Liver (tissue), 8 donors: ENCODE measurements at regions not wholly inside any gene's neighbourhood (a gene's known extent, or its start where the extent isn't known, plus 50 kb on each side); places are given as distances from the start of the nearest gene placed in this dataset.

Experiments
- DNase-seq: peaks from one replicate; pipeline ENCODE4 v3.0.0-alpha.2; 2017; ENCODE audit warnings: low spot score
- H3K27ac ChIP-seq, 2 donors: one replicate each; pipeline ENCODE4 v1.7.0; 2013; ENCODE audit warnings: inconsistent platforms in 2 of 2, low read length in 2 of 2, control low read depth in 1 of 2, low read depth in 1 of 2, mild to moderate bottlenecking in 1 of 2
- H3K27me3 ChIP-seq, 4 donors: one replicate each; pipeline versions ENCODE4 v1.6.1 to v1.7.0; 2013; ENCODE audit warnings: low read length in 3 of 4, inconsistent platforms in 1 of 4, mild to moderate bottlenecking in 1 of 4, moderate library complexity in 1 of 4; ENCODE audit not compliant: control insufficient read depth in 4 of 4, insufficient read depth in 4 of 4
- H3K36me3 ChIP-seq, 4 donors: one replicate each; pipeline versions ENCODE4 v1.6.1 to v1.7.0; 2013; ENCODE audit warnings: low read length in 3 of 4, mild to moderate bottlenecking in 3 of 4, low read depth in 1 of 4, moderate library complexity in 1 of 4; ENCODE audit not compliant: control insufficient read depth in 4 of 4, insufficient read depth in 3 of 4
- H3K4me1 ChIP-seq, 4 donors: one replicate each; pipeline versions ENCODE4 v1.6.1 to v1.7.0; 2013; ENCODE audit warnings: low read length in 3 of 4, mild to moderate bottlenecking in 3 of 4, moderate library complexity in 1 of 4; ENCODE audit not compliant: control insufficient read depth in 4 of 4, insufficient read depth in 4 of 4
- H3K4me3 ChIP-seq, 3 donors: one replicate each; pipeline versions ENCODE4 v1.6.1 to v1.7.0; 2013; ENCODE audit warnings: low read length in 3 of 3, control low read depth in 1 of 3, low read depth in 1 of 3, mild to moderate bottlenecking in 1 of 3
- H3K9ac ChIP-seq, 2 donors: one replicate each; pipeline ENCODE4 v1.7.0; 2013; ENCODE audit warnings: low read length in 2 of 2, mild to moderate bottlenecking in 2 of 2, moderate library complexity in 2 of 2, control low read depth in 1 of 2, low read depth in 1 of 2
- H3K9me3 ChIP-seq, 4 donors: one replicate each; pipeline versions ENCODE4 v1.6.1 to v1.7.0; 2013; ENCODE audit warnings: low read length in 3 of 4; ENCODE audit not compliant: control insufficient read depth in 4 of 4
- EGR1 ChIP-seq, 2 donors: IDR thresholded peaks; 2 replicates each; pipeline ENCODE4 v1.6.1; 2016 to 2018; ENCODE audit warnings: antibody characterized with exemption in 2 of 2, low read depth in 2 of 2
- FOXA1 ChIP-seq: IDR thresholded peaks from 2 replicates; pipeline ENCODE4 v1.6.1; 2016; ENCODE audit warnings: antibody characterized with exemption
- FOXA2 ChIP-seq: IDR thresholded peaks from 2 replicates; pipeline ENCODE4 v1.6.1; 2016; ENCODE audit warnings: antibody characterized with exemption
- GABPA ChIP-seq, 2 donors: IDR thresholded peaks in 1 of 2; conservative IDR thresholded peaks in 1 of 2; 2 replicates each; pipeline ENCODE4 v1.6.1; 2016; ENCODE audit warnings: antibody characterized with exemption in 2 of 2, mild to moderate bottlenecking in 1 of 2, moderate library complexity in 1 of 2
- HNF4A ChIP-seq, 2 donors: conservative IDR thresholded peaks; 2 replicates each; pipeline ENCODE4 v1.6.1; 2016; ENCODE audit warnings: antibody characterized with exemption in 2 of 2, mild to moderate bottlenecking in 2 of 2
- HNF4G ChIP-seq: IDR thresholded peaks from 2 replicates; pipeline ENCODE4 v1.6.1; 2016; ENCODE audit warnings: antibody characterized with exemption
- JUND ChIP-seq, 2 donors: IDR thresholded peaks; 2 replicates each; pipeline ENCODE4 v1.6.1; 2016; ENCODE audit warnings: antibody characterized with exemption in 2 of 2
- RAD21 ChIP-seq, 2 donors: IDR thresholded peaks; 2 replicates each; pipeline ENCODE4 v1.6.1; 2016; ENCODE audit warnings: antibody characterized with exemption in 2 of 2, mild to moderate bottlenecking in 2 of 2
- RXRA ChIP-seq, 2 donors: IDR thresholded peaks; 2 replicates each; pipeline ENCODE4 v1.6.1; 2017 to 2018; ENCODE audit warnings: antibody characterized with exemption in 2 of 2, mild to moderate bottlenecking in 1 of 2
- SP1 ChIP-seq: IDR thresholded peaks from 2 replicates; pipeline ENCODE4 v1.6.1; 2018; ENCODE audit warnings: antibody characterized with exemption, mild to moderate bottlenecking
- TAF1 ChIP-seq: conservative IDR thresholded peaks from 2 replicates; pipeline ENCODE4 v1.6.1; 2016; ENCODE audit warnings: antibody characterized with exemption, mild to moderate bottlenecking
- YY1 ChIP-seq: IDR thresholded peaks from 2 replicates; pipeline ENCODE4 v1.6.1; 2016; ENCODE audit warnings: antibody characterized with exemption, mild to moderate bottlenecking
- WGBS: extraction: QIAGEN DNeasy Blood & Tissue Kit; methylation state at CpG from one replicate; pipeline ENCODE4 v1.1.7; 2013; 5-methylcytosine and 5-hydroxymethylcytosine counted together
- TF ChIP-seq, protein P1 (sequence below): fragments of 150-350 bp; IDR thresholded peaks from 2 replicates; pipeline ENCODE4 v1.5.1; 2017; ENCODE audit warnings: improper control_type of control experiment, low read depth, low read length; ENCODE audit not compliant: missing input control
- TF ChIP-seq, protein P2 (sequence below): IDR thresholded peaks from 2 replicates; pipeline ENCODE4 v1.6.1; 2016; ENCODE audit warnings: antibody characterized with exemption
- TF ChIP-seq, protein P3 (sequence below): IDR thresholded peaks from 2 replicates; pipeline ENCODE4 v1.6.1; 2016; ENCODE audit warnings: antibody characterized with exemption, mild to moderate bottlenecking
- donor health status: healthy.
- donor health status: healthy.
- donor health status: healthy.
- donor health status: healthy.
- donor health status: healthy.

DNA sequence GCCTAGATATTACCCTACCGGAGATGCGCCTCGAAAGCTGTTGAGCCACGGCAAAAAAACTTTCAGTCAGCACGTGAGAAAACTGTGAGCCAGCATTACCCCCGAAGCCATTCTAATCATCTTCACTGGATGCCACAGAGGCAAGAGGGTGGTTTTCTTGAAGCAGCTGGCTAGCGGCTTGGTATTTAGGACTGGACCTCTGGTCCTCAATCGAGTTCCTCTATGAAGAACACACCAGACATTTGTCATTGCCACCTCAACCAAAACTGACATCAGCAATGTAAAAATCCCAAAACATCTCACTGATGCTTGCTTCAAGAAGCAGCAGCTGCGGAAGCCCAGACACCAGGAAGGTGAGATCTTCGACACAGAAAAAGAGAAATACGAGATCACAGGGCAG, 52.8 kb upstream of the SLC66A3 start:
- DNase-seq: no peak
- WGBS: 79% methylated on average over 11 of the region's 11 CpGs

GRCh38 chr2:11102956-11103860, 52.1 kb upstream of the SLC66A3 start:
- no peaks in the 10 kb centered on the region for H3K36me3 ChIP-seq
- DNase-seq: no peak
- H3K27ac ChIP-seq: no peak overlapping the region
- WGBS: 82% methylated on average over 25 of the region's 25 CpGs
- TF ChIP-seq SP1 (no peak), YY1 (no peak), TAF1 (no peak), GABPA (IDR thresholded peaks at IDR 0.05 in 1 of 2, conservative IDR thresholded peaks at IDR 0.05 in 1 of 2) (no peak), EGR1 (IDR thresholded peaks at IDR 0.05; ENCODE audit: low read depth in 2 of 2) (no peak), JUND (IDR thresholded peaks at IDR 0.05) (no peak), FOXA2 (no peak), RXRA (IDR thresholded peaks at IDR 0.05) (no peak), FOXA1 (no peak), HNF4G (no peak), RAD21 (IDR thresholded peaks at IDR 0.05) (no peak), HNF4A (conservative IDR thresholded peaks at IDR 0.05) (no peak)
- TF ChIP-seq, protein P1, sequence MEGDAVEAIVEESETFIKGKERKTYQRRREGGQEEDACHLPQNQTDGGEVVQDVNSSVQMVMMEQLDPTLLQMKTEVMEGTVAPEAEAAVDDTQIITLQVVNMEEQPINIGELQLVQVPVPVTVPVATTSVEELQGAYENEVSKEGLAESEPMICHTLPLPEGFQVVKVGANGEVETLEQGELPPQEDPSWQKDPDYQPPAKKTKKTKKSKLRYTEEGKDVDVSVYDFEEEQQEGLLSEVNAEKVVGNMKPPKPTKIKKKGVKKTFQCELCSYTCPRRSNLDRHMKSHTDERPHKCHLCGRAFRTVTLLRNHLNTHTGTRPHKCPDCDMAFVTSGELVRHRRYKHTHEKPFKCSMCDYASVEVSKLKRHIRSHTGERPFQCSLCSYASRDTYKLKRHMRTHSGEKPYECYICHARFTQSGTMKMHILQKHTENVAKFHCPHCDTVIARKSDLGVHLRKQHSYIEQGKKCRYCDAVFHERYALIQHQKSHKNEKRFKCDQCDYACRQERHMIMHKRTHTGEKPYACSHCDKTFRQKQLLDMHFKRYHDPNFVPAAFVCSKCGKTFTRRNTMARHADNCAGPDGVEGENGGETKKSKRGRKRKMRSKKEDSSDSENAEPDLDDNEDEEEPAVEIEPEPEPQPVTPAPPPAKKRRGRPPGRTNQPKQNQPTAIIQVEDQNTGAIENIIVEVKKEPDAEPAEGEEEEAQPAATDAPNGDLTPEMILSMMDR: no peak
- TF ChIP-seq, protein P2, sequence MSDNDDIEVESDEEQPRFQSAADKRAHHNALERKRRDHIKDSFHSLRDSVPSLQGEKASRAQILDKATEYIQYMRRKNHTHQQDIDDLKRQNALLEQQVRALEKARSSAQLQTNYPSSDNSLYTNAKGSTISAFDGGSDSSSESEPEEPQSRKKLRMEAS: no peak
- TF ChIP-seq, protein P3, sequence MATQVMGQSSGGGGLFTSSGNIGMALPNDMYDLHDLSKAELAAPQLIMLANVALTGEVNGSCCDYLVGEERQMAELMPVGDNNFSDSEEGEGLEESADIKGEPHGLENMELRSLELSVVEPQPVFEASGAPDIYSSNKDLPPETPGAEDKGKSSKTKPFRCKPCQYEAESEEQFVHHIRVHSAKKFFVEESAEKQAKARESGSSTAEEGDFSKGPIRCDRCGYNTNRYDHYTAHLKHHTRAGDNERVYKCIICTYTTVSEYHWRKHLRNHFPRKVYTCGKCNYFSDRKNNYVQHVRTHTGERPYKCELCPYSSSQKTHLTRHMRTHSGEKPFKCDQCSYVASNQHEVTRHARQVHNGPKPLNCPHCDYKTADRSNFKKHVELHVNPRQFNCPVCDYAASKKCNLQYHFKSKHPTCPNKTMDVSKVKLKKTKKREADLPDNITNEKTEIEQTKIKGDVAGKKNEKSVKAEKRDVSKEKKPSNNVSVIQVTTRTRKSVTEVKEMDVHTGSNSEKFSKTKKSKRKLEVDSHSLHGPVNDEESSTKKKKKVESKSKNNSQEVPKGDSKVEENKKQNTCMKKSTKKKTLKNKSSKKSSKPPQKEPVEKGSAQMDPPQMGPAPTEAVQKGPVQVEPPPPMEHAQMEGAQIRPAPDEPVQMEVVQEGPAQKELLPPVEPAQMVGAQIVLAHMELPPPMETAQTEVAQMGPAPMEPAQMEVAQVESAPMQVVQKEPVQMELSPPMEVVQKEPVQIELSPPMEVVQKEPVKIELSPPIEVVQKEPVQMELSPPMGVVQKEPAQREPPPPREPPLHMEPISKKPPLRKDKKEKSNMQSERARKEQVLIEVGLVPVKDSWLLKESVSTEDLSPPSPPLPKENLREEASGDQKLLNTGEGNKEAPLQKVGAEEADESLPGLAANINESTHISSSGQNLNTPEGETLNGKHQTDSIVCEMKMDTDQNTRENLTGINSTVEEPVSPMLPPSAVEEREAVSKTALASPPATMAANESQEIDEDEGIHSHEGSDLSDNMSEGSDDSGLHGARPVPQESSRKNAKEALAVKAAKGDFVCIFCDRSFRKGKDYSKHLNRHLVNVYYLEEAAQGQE: no peak
- no peak overlapping the region for H3K9ac ChIP-seq
- no peaks in the 10 kb centered on the region for H3K9me3 ChIP-seq
- peaks cover 0 to 3% (median 0%) of the 10 kb centered on the region in 4 donors for H3K27me3 ChIP-seq
- H3K4me1 ChIP-seq: no peaks in the 10 kb centered on the region
- H3K4me3 ChIP-seq: no peak overlapping the region

More for the DNA sequence above, 52.8 kb upstream of the SLC66A3 start:
- TF ChIP-seq, protein P2: no peak
- no peak for TF ChIP-seq YY1
- no peak for TF ChIP-seq GABPA (IDR thresholded peaks at IDR 0.05 in 1 of 2, conservative IDR thresholded peaks at IDR 0.05 in 1 of 2)
- no peak for TF ChIP-seq HNF4G
- no peak for TF ChIP-seq TAF1
- no peak for TF ChIP-seq FOXA1
- TF ChIP-seq, protein P1: no peak
- no peak for TF ChIP-seq RXRA (IDR thresholded peaks at IDR 0.05)
- no peak for TF ChIP-seq SP1
- no peak for TF ChIP-seq RAD21 (IDR thresholded peaks at IDR 0.05)
- Histone ChIP-seq H3K27me3 (peaks cover 0 to 3% (median 0%) of the 10 kb centered on the region in 4 donors), H3K4me1 (no peaks in the 10 kb centered on the region), H3K27ac (no peak overlapping the region), H3K9ac (no peak overlapping the region), H3K4me3 (no peak overlapping the region), H3K36me3 (no peaks in the 10 kb centered on the region), H3K9me3 (no peaks in the 10 kb centered on the region)
